ENCODE measurements at regions not wholly inside any gene's neighbourhood (a gene's known extent, or its start where the extent isn't known, plus 50 kb on each side); places are given as distances from the start of the nearest gene placed in this dataset.
A peak's percentile ranks its signal among the peaks of the same experiment; 100 is the strongest.

GRCh38 chr17:12599186-12599920 is 66.3 kb upstream of the MYOCD start:
- no peaks in the 10 kb centered on the region for H3K36me3 ChIP-seq (ENCODE audit: control insufficient read depth, insufficient read depth, low read length)
- no peak for DNase-seq (ENCODE audit: low read depth)
- H3K4me3 ChIP-seq (ENCODE audit: low read depth, low read length): no peak overlapping the region
- TF ChIP-seq CTCF (IDR thresholded peaks at IDR 0.05; ENCODE audit: insufficient read depth, low read length, poor library complexity, severe bottlenecking): no peak
- no peaks in the 10 kb centered on the region for H3K27me3 ChIP-seq (ENCODE audit: control insufficient read depth, insufficient read depth, low read length)

GRCh38 chr17:12600349-12600748 is 65.3 kb upstream of the MYOCD start:
- Histone ChIP-seq H3K36me3 (ENCODE audit: control insufficient read depth, insufficient read depth, low read length) (no peaks in the 10 kb centered on the region), H3K4me3 (ENCODE audit: low read depth, low read length) (no peak overlapping the region), H3K27me3 (ENCODE audit: control insufficient read depth, insufficient read depth, low read length) (no peaks in the 10 kb centered on the region)
- TF ChIP-seq CTCF (IDR thresholded peaks at IDR 0.05; ENCODE audit: insufficient read depth, low read length, poor library complexity, severe bottlenecking): no peak
- no peak for DNase-seq (ENCODE audit: low read depth)

GRCh38 chr17:12603566-12603965 is 62.1 kb upstream of the MYOCD start:
- Histone ChIP-seq H3K4me3 (ENCODE audit: low read depth, low read length) (no peak overlapping the region), H3K27me3 (ENCODE audit: control insufficient read depth, insufficient read depth, low read length) (no peaks in the 10 kb centered on the region), H3K36me3 (ENCODE audit: control insufficient read depth, insufficient read depth, low read length) (no peaks in the 10 kb centered on the region)
- DNase-seq (ENCODE audit: low read depth): no peak
- no peak for TF ChIP-seq CTCF (IDR thresholded peaks at IDR 0.05; ENCODE audit: insufficient read depth, low read length, poor library complexity, severe bottlenecking)

GRCh38 chr17:12605222-12605621 is 60.5 kb upstream of the MYOCD start:
- Histone ChIP-seq H3K36me3 (ENCODE audit: control insufficient read depth, insufficient read depth, low read length) (no peaks in the 10 kb centered on the region), H3K4me3 (ENCODE audit: low read depth, low read length) (no peak overlapping the region), H3K27me3 (ENCODE audit: control insufficient read depth, insufficient read depth, low read length) (no peaks in the 10 kb centered on the region)
- DNase-seq (ENCODE audit: low read depth): no peak
- TF ChIP-seq CTCF (IDR thresholded peaks at IDR 0.05; ENCODE audit: insufficient read depth, low read length, poor library complexity, severe bottlenecking): no peak

- Histone ChIP-seq H3K4me3 (ENCODE audit: low read depth, low read length) (no peak overlapping the region), H3K36me3 (ENCODE audit: control insufficient read depth, insufficient read depth, low read length) (no peaks in the 10 kb centered on the region), H3K27me3 (ENCODE audit: control insufficient read depth, insufficient read depth, low read length) (no peaks in the 10 kb centered on the region)
- peak; percentile 34 for DNase-seq (ENCODE audit: low read depth)
- no peak for TF ChIP-seq CTCF (IDR thresholded peaks at IDR 0.05; ENCODE audit: insufficient read depth, low read length, poor library complexity, severe bottlenecking)
Observed at GRCh38 chr17:12613566-12613965, 52.1 kb upstream of the MYOCD start.
